ENCODE measurements at regions not wholly inside any gene's neighbourhood (a gene's known extent, or its start where the extent isn't known, plus 50 kb on each side); places are given as distances from the start of the nearest gene placed in this dataset.

DNA sequence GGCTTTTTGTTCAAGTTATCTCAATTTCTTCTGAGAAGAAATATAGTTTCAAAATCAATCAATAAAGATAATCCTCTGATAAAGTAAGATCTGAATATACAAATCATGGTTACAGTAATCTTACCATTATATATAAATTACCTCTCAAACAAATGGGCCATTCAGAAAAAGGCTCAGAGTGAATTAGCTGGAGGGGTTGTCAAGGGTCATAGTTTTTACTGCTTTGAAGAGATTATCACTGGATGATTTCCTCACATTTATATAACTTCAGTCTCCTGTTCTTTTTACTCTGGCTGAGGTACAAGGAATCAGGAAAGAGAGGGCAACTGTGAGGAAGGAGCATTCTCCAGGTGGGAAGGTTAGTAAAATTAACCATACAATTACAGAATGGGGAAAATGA, 148.6 kb upstream of the ELL2 start:
- TF ChIP-seq PHF8 (IDR thresholded peaks at IDR 0.05; ENCODE audit: borderline replicate concordance, low read depth) (no peak), ZFP36 (IDR thresholded peaks at IDR 0.05; ENCODE audit: borderline replicate concordance, partially characterized antibody) (no peak), EP300 (IDR thresholded peaks at IDR 0.05) (no peak), RFX5 (IDR thresholded peaks at IDR 0.05) (no peak), EHF (CRISPR knock-in tag; IDR thresholded peaks at IDR 0.05) (no peak)
- TF ChIP-seq, protein P1, sequence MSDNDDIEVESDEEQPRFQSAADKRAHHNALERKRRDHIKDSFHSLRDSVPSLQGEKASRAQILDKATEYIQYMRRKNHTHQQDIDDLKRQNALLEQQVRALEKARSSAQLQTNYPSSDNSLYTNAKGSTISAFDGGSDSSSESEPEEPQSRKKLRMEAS (IDR thresholded peaks at IDR 0.05), result no peak
- TF ChIP-seq, protein P2, sequence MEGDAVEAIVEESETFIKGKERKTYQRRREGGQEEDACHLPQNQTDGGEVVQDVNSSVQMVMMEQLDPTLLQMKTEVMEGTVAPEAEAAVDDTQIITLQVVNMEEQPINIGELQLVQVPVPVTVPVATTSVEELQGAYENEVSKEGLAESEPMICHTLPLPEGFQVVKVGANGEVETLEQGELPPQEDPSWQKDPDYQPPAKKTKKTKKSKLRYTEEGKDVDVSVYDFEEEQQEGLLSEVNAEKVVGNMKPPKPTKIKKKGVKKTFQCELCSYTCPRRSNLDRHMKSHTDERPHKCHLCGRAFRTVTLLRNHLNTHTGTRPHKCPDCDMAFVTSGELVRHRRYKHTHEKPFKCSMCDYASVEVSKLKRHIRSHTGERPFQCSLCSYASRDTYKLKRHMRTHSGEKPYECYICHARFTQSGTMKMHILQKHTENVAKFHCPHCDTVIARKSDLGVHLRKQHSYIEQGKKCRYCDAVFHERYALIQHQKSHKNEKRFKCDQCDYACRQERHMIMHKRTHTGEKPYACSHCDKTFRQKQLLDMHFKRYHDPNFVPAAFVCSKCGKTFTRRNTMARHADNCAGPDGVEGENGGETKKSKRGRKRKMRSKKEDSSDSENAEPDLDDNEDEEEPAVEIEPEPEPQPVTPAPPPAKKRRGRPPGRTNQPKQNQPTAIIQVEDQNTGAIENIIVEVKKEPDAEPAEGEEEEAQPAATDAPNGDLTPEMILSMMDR (IDR thresholded peaks at IDR 0.05), result no peak

Measured in A549 (cell line).